ENCODE measurements at regions not wholly inside any gene's neighbourhood (a gene's known extent, or its start where the extent isn't known, plus 50 kb on each side); places are given as distances from the start of the nearest gene placed in this dataset.

DNA sequence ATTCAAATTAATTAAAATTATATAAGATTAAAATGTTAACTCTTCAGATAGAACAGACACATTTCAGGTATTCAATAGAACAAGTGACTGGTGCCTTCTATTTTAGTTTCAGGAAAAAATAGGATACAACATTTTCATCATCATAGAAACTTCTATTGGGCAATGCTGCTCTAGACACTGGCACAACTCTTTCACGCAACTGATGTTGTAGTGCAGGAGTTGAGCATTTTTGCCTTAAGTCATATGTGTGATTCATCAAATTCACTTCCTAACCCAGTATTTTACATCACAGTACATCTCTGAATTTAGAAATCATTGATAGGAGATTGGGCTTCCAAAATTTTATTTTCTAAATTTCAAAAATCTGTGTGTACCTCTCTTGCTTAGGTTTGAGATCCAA, 215.4 kb upstream of the DIO2 start:
- Histone ChIP-seq H2BK20ac (ENCODE audit: low read depth, low read length, poor library complexity, severe bottlenecking) (no peak overlapping the region), H3K4me1 (ENCODE audit: insufficient read depth, low read length) (no peaks in the 10 kb centered on the region), H4K20me1 (ENCODE audit: control insufficient read depth, insufficient read depth, insufficient read length) (no peaks in the 10 kb centered on the region), H3K9me3 (ENCODE audit: control insufficient read depth, low read depth, low read length) (no peaks in the 10 kb centered on the region), H3K9ac (ENCODE audit: extremely low read depth, insufficient read length, low read length) (no peak overlapping the region), H3K27me3 (ENCODE audit: insufficient read depth, low read length) (no peaks in the 10 kb centered on the region; the same call in 1 of the 2 replicates), H3K4ac (ENCODE audit: low read depth, low read length) (no peak overlapping the region), H4K8ac (replicated peaks; ENCODE audit: insufficient read length, low read depth, low read length) (no peak overlapping the region), H2BK120ac (ENCODE audit: low read depth, low read length, poor library complexity, severe bottlenecking) (no peak overlapping the region), H2BK5ac (ENCODE audit: insufficient read length, low read length) (no peak overlapping the region), H3K4me2 (ENCODE audit: insufficient read depth, insufficient read length, low read length) (no peak overlapping the region), H2BK15ac (ENCODE audit: low read depth, low read length) (no peak overlapping the region), H4K91ac (ENCODE audit: insufficient read length, low read depth, low read length) (no peak overlapping the region), H3K79me1 (ENCODE audit: insufficient read depth, low read depth, low read length, poor library complexity, severe bottlenecking) (no peaks in the 10 kb centered on the region), H3K79me2 (ENCODE audit: insufficient read depth, low read length) (no peaks in the 10 kb centered on the region), H3K23me2 (ENCODE audit: insufficient read length, low read depth, low read length, poor library complexity, severe bottlenecking) (no peaks in the 10 kb centered on the region), H3K14ac (ENCODE audit: insufficient read depth, low read length) (no peak overlapping the region), H3K23ac (ENCODE audit: insufficient read length, low read depth, low read length) (no peak overlapping the region), H4K5ac (ENCODE audit: insufficient read length, low read depth, low read length) (no peak overlapping the region), H3K56ac (ENCODE audit: insufficient read length, low read depth, low read length) (no peak overlapping the region), H2AFZ (ENCODE audit: low read length) (no peak overlapping the region), H3K27ac (ENCODE audit: insufficient read length, low read depth, low read length) (no peak overlapping the region), H3T11ph (ENCODE audit: low read length) (no peak overlapping the region), H2BK12ac (ENCODE audit: insufficient read length, low read depth, low read length) (no peak overlapping the region), H3K18ac (ENCODE audit: insufficient read length, low read depth, low read length) (no peak overlapping the region), H2AK5ac (ENCODE audit: insufficient read length, low read length) (no peak overlapping the region)
- no CpG with 5 or more reads among the region's 1 CpG for WGBS (ENCODE audit: extremely low coverage, insufficient read length, low lambda C conversion rate)
- Mint-ChIP-seq H3K36me3 (ENCODE audit: insufficient read depth in 1 of 3, low read depth in 3 of 3) (no peaks in the 10 kb centered on the region), H3K27ac (no peak overlapping the region), H3K9me3 (no peaks in the 10 kb centered on the region), H3K4me1 (no peaks in the 10 kb centered on the region), H3K27me3 (ENCODE audit: low read depth) (no peaks in the 10 kb centered on the region), H3K4me3 (no peak overlapping the region)
- DNase-seq = no peak
- TF ChIP-seq, protein P1, sequence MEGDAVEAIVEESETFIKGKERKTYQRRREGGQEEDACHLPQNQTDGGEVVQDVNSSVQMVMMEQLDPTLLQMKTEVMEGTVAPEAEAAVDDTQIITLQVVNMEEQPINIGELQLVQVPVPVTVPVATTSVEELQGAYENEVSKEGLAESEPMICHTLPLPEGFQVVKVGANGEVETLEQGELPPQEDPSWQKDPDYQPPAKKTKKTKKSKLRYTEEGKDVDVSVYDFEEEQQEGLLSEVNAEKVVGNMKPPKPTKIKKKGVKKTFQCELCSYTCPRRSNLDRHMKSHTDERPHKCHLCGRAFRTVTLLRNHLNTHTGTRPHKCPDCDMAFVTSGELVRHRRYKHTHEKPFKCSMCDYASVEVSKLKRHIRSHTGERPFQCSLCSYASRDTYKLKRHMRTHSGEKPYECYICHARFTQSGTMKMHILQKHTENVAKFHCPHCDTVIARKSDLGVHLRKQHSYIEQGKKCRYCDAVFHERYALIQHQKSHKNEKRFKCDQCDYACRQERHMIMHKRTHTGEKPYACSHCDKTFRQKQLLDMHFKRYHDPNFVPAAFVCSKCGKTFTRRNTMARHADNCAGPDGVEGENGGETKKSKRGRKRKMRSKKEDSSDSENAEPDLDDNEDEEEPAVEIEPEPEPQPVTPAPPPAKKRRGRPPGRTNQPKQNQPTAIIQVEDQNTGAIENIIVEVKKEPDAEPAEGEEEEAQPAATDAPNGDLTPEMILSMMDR (conservative IDR thresholded peaks at IDR 0.05) = no peak

Measured in H9 (cell line).